Right lung (tissue), 2 donors: ENCODE measurements at regions not wholly inside any gene's neighbourhood (a gene's known extent, or its start where the extent isn't known, plus 50 kb on each side); places are given as distances from the start of the nearest gene placed in this dataset.
A peak's percentile ranks its signal among the peaks of the same experiment; 100 is the strongest.
"Not testable (repeated sequence)": the region's sequence is repeated elsewhere in the genome, so short reads cannot be mapped to it uniquely, and the experiment has no call there.

Experiments used
- DNase-seq, 2 donors: peaks; one replicate each; pipeline ENCODE4 v3.0.0-alpha.2; 2013

GRCh38 chr17:77610972-77611521, 347.5 kb upstream of the TNRC6C start:
- DNase-seq = no peak

DNA sequence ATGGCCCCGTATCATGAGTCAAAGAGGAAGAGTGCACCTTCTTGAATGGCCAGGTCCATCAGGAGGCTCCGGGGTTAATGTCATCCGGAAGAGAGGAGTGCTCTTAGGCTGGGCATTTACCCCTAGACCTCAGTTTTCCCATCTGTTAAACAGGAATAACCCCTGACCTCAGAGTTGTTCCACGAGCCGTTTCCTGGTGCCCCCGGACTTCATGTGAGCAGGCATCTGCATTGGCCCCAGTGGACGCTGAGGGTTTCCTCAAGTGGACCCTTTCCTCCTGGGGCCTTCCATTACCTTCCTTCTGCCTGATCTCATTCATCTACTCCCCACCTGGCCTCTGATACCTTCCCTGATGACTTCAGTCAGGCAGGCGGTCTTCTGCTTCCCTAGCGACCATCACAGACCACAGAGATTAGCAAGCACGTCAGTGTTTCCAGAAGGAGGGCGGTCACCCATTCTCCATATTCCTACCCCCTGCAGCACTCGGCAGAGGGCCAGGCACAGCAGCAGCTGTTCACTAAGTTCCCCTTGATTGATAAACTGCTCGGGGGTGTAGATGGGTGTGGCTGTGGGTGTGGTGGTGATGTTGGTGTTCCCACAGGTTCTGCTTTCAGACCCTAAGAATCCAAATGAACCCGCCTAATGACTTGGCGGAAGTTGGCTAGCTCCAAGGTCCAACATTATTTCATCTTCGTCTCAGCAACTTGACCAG, 346.6 kb upstream of the TNRC6C start:
- DNase-seq = no peak

GRCh38 chr17:77613218-77613617, 345.3 kb upstream of the TNRC6C start:
- no peak for DNase-seq

DNA sequence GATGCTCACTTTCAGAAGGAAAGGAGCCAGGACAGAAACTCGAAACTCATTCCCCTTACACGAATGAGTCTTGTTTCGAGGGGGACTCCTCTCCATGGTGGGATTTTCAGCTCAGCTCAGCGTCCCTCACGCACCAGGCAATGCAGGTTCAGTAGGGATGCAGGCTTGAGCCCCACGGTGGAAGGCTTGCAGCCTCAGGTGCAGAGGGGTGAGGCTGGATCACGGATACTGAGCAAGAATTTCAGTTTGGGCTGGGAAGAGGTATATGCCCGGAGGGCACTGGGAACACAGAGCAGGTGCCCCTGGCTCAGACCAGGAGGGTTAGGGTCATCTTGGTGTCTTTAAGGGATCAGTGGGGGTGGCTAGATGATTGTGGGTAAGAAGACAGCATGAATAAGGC, 344.9 kb upstream of the TNRC6C start:
- no peak for DNase-seq

DNA sequence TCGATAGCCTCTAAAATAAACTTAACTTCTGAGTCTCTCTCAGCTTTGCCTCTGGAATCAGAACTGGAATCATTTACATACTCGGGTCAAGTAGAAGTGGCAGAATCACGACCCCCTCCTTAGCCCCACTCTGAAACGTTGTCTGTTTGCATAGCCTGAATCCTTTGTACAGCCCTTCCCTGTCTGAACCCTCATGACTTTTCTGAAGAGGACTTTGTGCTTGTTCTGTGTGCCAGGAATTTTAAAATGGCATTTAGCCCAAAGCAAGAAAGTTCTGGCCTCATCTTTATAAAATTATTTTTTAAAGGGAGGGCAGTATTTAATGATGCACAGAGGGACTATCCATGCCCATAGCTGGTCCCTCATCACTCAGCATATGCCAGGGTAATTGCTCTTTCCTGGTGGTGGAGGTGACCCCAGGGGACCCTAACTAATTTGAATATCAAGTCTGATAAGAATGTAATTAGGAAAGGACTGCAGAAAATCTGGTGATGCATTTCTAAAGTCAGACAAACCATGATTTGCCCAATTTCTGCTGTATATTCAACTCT, 342.7 kb upstream of the TNRC6C start:
- peak; percentile 23 to 35 for DNase-seq

- no peak for DNase-seq
These were observed 342.2 kb upstream of the TNRC6C start for GRCh38 chr17:77616254-77616731.

DNA sequence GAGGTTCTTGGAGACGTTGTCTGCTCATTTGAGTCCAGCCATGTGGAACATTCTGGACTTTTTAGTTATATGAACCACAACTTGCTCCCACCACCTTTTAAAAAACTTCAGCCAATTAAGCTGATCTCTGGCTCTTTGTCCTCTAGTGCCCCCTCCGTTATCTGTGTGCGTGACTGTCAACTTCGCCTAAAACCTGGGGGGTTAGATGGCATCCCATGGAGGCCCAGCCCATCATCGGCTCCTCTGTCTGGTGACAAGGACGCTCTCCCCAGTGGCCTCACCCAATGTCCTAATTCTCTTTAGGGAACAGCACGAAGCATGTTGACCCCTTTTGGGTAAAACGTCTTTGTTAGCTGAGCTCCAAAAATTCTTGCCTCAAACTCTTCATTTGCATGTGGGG, 341.0 kb upstream of the TNRC6C start:
- no peak for DNase-seq

GRCh38 chr17:77618173-77618572, 340.3 kb upstream of the TNRC6C start:
- DNase-seq = no peak

DNA sequence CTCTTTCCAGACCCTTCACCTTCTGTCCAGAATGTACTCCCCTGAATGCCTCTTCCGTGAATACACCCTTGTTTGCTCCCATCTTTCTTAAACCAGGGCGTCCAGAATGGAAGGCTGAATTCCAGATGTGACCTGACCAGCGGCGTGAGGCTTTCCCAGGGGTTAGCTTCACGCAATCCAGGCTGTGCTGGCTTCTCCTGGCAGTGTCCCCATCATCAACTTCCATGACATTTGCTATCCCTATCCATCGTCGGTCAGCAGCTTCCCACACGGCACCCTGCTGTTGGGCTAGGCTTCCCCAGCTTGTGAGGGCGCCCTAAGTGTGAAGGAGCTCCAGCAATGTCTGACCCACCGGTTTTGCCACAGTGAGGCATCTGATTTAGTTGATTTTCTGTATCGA, 339.8 kb upstream of the TNRC6C start:
- no peak for DNase-seq

DNA sequence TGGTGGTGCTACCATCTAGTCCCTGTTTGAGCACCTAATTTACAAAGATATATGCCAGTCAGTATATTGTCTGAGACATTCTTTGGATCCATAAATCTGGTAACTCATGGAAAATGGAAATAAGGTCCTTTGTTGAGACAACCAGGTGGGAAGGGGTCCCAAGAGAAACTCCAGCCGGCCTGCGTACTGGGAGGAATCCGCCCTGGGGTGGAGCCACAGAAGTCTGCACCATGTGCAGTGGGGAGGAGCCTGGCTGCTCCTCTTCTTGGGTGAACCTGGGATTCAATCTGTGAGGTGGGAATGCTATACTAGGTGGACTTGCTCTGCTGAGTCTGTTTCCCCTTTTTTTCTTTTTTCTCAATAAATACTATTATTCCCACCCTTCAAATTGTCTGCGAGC, 339.2 kb upstream of the TNRC6C start:
- DNase-seq = no peak

DNA sequence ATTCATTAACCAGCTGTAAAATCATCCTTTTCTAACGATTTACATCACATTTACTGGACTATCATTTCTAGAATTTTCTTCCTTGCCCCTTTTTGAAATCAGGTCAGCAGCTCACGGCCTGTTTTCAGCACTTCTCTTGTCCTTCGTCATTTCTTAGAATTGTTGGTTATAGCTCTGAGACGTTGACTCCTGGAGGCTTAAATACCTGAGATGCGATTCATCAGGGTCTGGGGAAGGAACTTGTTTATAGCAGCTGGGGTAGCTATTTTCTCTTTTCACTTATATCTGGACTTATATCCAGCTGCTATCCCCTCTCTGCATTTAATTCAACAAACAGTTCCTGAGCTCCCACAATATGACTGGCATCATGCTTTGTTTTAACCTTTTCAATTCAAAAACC, 338.7 kb upstream of the TNRC6C start:
- no peak for DNase-seq

DNA sequence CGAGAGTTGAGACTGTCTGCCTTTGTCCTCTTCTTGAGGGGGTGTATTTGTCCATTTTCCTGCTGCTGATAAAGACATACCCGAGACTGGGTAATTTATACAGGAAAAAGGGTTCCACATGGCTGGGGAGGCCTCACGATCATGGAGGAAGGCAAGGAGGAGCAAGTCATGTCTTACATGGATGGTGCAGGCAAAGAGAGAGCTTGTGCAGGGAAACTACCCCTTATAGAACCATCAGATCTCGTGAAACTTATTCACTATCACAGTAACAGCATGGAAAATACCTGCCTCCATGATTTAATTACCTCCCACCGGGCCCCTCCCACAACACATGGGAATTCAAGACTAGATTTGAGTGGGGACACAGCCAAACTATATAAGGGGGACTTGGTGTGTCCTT, 338.2 kb upstream of the TNRC6C start:
- DNase-seq = no peak

GRCh38 chr17:77622084-77622483, 336.4 kb upstream of the TNRC6C start:
- DNase-seq = not testable (repeated sequence)

DNA sequence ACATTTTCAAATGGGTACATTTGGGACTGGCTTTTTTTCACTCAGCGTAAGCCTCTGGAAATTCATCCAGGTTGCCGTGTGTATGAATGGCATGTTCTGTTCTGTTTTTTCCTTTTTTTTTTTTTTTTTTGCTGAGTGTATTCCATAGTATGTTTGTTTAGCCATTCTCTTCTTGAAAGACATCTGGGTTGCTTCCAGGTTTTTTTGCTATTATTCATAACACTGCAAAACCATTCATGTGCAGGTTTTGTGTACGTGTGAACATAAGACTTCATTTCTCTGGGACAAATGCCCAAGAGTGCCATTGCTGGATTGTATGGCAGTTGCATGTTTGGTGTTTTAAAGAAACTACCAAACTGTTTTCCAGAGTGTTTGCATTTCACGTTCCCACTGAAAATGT, 335.9 kb upstream of the TNRC6C start:
- peak in 1 of 2 donors; percentile 17 for DNase-seq

DNA sequence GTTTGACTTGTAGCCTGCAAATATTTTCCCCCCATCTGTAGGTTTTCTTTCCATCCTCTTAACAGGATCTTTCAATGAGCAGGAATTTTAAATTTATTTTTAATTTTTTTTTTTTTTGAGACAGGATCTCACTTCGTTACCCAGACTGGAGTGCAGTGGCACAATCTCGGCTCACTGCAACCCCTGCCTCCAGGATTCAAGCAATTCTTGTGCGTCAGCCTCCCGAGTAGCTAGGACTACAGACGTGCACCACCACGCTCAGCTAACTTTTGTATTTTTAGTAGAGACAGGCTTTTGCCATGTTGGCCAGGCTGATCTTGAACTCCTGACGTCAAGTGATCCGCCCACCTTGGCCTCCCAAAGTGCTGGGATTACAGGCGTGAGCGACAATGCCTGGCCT, 335.2 kb upstream of the TNRC6C start:
- DNase-seq = not testable (repeated sequence)

DNA sequence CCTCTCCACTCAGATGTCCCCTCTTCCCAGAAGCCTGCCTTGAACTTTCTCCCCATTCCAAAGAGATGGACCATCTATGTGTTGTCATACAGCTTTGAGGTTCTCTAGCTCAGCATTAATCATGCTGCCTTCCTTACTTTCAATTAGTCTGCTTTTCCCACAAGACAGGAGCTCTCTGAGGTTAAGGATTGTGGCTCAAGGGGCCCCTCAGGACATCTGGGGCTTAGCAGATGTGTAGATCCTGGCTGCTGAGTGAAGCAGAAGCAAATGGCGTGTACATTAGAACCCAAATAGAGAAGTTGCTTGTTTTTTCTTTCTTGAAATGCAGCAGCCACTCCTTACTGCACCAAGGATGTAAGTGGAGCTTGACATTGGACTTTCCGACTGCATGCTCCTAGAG, 330.5 kb upstream of the TNRC6C start:
- DNase-seq = no peak

DNA sequence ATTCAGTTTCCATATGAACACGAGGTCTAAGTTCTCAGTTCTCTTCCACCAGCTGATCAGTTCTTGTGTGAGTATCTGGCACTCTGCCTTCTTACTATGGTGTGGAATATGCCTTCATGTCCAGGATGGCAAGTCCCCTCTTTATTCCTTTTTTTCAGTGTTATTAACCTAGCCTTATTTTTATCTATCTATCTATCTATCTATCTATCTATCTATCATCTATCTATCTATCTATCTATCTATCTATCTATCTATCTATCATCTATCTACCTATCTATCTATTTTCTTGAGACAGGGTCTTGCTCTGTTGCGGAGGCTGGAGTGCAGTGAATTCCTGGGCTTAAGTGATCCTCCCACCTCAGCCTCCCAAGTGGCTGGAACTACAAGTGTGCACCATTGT, 329.2 kb upstream of the TNRC6C start:
- DNase-seq = not testable (repeated sequence)

DNA sequence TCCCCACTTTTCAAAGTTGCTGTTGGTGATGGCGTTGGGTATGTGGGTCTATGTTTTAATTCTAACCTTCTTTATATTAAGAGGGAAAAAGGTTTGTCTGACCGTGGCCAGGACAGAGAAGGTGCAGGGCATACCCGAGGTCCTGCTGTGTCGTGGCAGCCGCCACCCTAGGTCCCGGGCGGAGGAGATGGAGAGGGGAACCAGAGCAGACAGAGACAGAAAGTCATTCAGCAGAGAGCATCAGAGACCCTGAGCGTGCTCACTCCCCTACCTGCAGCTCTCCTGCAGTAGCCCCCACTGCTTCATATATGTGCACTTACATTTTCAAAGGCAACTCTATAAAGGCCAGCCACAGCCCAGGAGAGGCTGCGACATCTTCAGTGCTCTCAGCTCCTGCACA, 327.2 kb upstream of the TNRC6C start:
- no peak for DNase-seq

GRCh38 chr17:77632619-77633018, 325.9 kb upstream of the TNRC6C start:
- no peak for DNase-seq

- no peak for DNase-seq
These were observed 323.8 kb upstream of the TNRC6C start for GRCh38 chr17:77634710-77635109.

DNA sequence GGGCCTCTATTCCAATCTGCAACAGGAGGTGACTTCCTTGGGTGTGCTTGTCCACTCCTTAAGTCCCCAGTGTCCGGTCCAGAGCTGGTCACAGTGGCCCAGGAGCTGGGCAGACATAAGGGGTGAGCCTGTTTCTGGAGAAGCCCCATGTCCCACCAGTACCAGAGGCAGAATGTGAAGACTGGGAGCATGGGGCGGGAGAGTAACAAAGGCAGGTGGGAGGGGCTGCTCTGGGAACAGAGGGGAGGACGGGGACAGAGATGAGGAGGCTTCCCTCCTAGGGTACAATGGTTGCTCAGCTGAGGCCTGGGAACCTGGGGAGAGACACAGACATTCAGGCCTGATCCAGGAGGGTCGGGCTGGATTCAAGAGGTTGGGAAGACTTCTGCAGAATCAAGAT, 323.3 kb upstream of the TNRC6C start:
- no peak for DNase-seq

- DNase-seq = not testable (repeated sequence)
These were observed 322.7 kb upstream of the TNRC6C start for GRCh38 chr17:77635785-77636184.
